ENCODE measurements at regions not wholly inside any gene's neighbourhood (a gene's known extent, or its start where the extent isn't known, plus 50 kb on each side); places are given as distances from the start of the nearest gene placed in this dataset.

GRCh38 chr4:45803994-45804393, 319.9 kb downstream of the GABRG1 start:
- Histone ChIP-seq H3K4me2 (ENCODE audit: low read depth, low read length) (no peak overlapping the region), H3K27ac (ENCODE audit: insufficient read depth, low read length) (no peak overlapping the region), H2AFZ (replicated peaks; ENCODE audit: low read length, poor library complexity) (no peak overlapping the region), H3K79me1 (ENCODE audit: low read depth in 1 of 2, low read length in 2 of 2) (no peaks in the 10 kb centered on the region), H3K4me1 (ENCODE audit: control insufficient read depth, insufficient read depth, low read length) (no peaks in the 10 kb centered on the region), H2AK5ac (ENCODE audit: low read depth, low read length) (no peak overlapping the region), H3K4me3 (ENCODE audit: insufficient read depth, low read depth, low read length) (no peak overlapping the region), H3K18ac (ENCODE audit: low read depth, low read length) (no peak overlapping the region), H3K9me3 (ENCODE audit: control insufficient read depth, insufficient read depth, low read length) (peaks cover 1% of the 10 kb centered on the region; the same call in 1 of the 2 replicates), H4K8ac (ENCODE audit: low read depth in 2 of 2, low read length in 2 of 2) (no peak overlapping the region), H2BK20ac (ENCODE audit: low read depth, low read length) (no peak overlapping the region), H2BK15ac (ENCODE audit: low read depth, low read length) (no peak overlapping the region), H3K9me1 (ENCODE audit: insufficient read depth, low read length) (no peaks in the 10 kb centered on the region), H3K14ac (replicated peaks; ENCODE audit: low read depth, low read length) (no peak overlapping the region), H2BK5ac (ENCODE audit: low read depth, low read length, poor library complexity, severe bottlenecking) (no peak overlapping the region), H3K9ac (ENCODE audit: low read depth, low read length) (no peak overlapping the region), H2AK9ac (replicated peaks; ENCODE audit: low read depth, low read length, poor library complexity) (no peak overlapping the region), H4K91ac (ENCODE audit: insufficient read depth, low read depth, low read length) (no peak overlapping the region), H3K23ac (ENCODE audit: low read depth, low read length) (no peak overlapping the region), H3K36me3 (ENCODE audit: control insufficient read depth, insufficient read depth, low read length) (no peaks in the 10 kb centered on the region), H4K5ac (ENCODE audit: low read depth, low read length) (no peak overlapping the region), H3K27me3 (ENCODE audit: control insufficient read depth, insufficient read depth, low read length) (no peaks in the 10 kb centered on the region), H3K4ac (ENCODE audit: low read depth, low read length) (no peak overlapping the region), H3K56ac (ENCODE audit: extremely low read depth, insufficient read depth, low read length) (no peak overlapping the region), H2BK120ac (ENCODE audit: low read depth, low read length) (no peak overlapping the region), H4K20me1 (ENCODE audit: insufficient read depth, low read length) (no peaks in the 10 kb centered on the region)
- in situ Hi-C loops (cut with MboI; ENCODE audit: low sequenced_read_pairs), result no loop called here
- DNase-seq (no peak), ATAC-seq (ENCODE audit: low read depth) (no peak)
- no peak for TF ChIP-seq CEBPB (IDR thresholded peaks at IDR 0.05; ENCODE audit: low read depth, low read length)
- no peak for TF ChIP-seq NFE2L2 (IDR thresholded peaks at IDR 0.05; ENCODE audit: low read depth, low read length)
- no peak for TF ChIP-seq MAZ (IDR thresholded peaks at IDR 0.05; ENCODE audit: borderline replicate concordance, low read depth, low read length)
- no peak for TF ChIP-seq RCOR1 (IDR thresholded peaks at IDR 0.05; ENCODE audit: insufficient replicate concordance, low read length)
- TF ChIP-seq POLR2A (IDR thresholded peaks at IDR 0.05; ENCODE audit: low read depth, low read length), result no peak
- dilution Hi-C loops (cut with HindIII; ENCODE audit: low sequenced_read_pairs, unreplicated experiment), result no loop called here
- ChIA-PET POLR2A (ENCODE audit: unreplicated experiment) (no interaction called here), CTCF (no interaction called here)
- intact Hi-C loops (cut with micrococcal nuclease), result no loop called here
- BruUV-seq (replicated peaks), result no TSS peak
- WGBS, 2 experiments (ENCODE audit: extremely low coverage in 2 of 2, insufficient read length in 1 of 2), result no CpG with 5 or more reads among the region's 2 CpGs

Data from IMR-90 (cell line).